ENCODE measurements at regions not wholly inside any gene's neighbourhood (a gene's known extent, or its start where the extent isn't known, plus 50 kb on each side); places are given as distances from the start of the nearest gene placed in this dataset.

- H3K27ac Mint-ChIP-seq (ENCODE audit: unreplicated experiment), result no peak overlapping the region
- Histone ChIP-seq H3K27me3 (replicated peaks; ENCODE audit: control insufficient read depth, insufficient read depth, low read length) (no peaks in the 10 kb centered on the region), H3K4me1 (no peaks in the 10 kb centered on the region), H3K9me3 (no peaks in the 10 kb centered on the region), H3K36me3 (ENCODE audit: control insufficient read depth, insufficient read depth, low read length) (no peaks in the 10 kb centered on the region), H3K4me3 (ENCODE audit: low read depth, low read length) (no peak overlapping the region)
- BruUV-seq (replicated peaks), result no TSS peak
- H3K36me3 Mint-ChIP-seq (ENCODE audit: insufficient read depth, unreplicated experiment), result no peaks in the 10 kb centered on the region
- H3K9me3 Mint-ChIP-seq (ENCODE audit: unreplicated experiment), result no peaks in the 10 kb centered on the region
- intact Hi-C loops (cut with micrococcal nuclease; ENCODE audit: unreplicated experiment), result no loop called here
- H3K27me3 Mint-ChIP-seq (ENCODE audit: insufficient read depth, unreplicated experiment), result no peaks in the 10 kb centered on the region
- POLR2A ChIA-PET, result no interaction called here
- DNase-seq, result no peak
- CTCF ChIA-PET, result no interaction called here
- no peak for TF ChIP-seq CTCF (IDR thresholded peaks at IDR 0.05; ENCODE audit: insufficient read depth in 1 of 2, low read depth in 1 of 2, low read length in 1 of 2, severe bottlenecking in 1 of 2, unreplicated experiment in 1 of 2)
- H3K4me1 Mint-ChIP-seq (ENCODE audit: low read depth, unreplicated experiment), result no peaks in the 10 kb centered on the region
- no peak overlapping the region for H3K4me3 Mint-ChIP-seq (ENCODE audit: unreplicated experiment)
Measured at GRCh38 chr21:28483301-28484035, 509.2 kb downstream of the LTN1 start.

GRCh38 chr21:28482657-28483056 is 510.0 kb downstream of the LTN1 start:
- Mint-ChIP-seq H3K9me3 (ENCODE audit: unreplicated experiment) (no peaks in the 10 kb centered on the region), H3K36me3 (ENCODE audit: insufficient read depth, unreplicated experiment) (no peaks in the 10 kb centered on the region), H3K4me1 (ENCODE audit: low read depth, unreplicated experiment) (no peaks in the 10 kb centered on the region), H3K4me3 (ENCODE audit: unreplicated experiment) (no peak overlapping the region), H3K27me3 (ENCODE audit: insufficient read depth, unreplicated experiment) (no peaks in the 10 kb centered on the region), H3K27ac (ENCODE audit: unreplicated experiment) (no peak overlapping the region)
- no peaks in the 10 kb centered on the region for H3K9me3 ChIP-seq
- no peak for TF ChIP-seq CTCF (IDR thresholded peaks at IDR 0.05; ENCODE audit: insufficient read depth in 1 of 2, low read depth in 1 of 2, low read length in 1 of 2, severe bottlenecking in 1 of 2, unreplicated experiment in 1 of 2)
- H3K36me3 ChIP-seq (ENCODE audit: control insufficient read depth, insufficient read depth, low read length), result no peaks in the 10 kb centered on the region
- H3K27me3 ChIP-seq (replicated peaks; ENCODE audit: control insufficient read depth, insufficient read depth, low read length), result no peaks in the 10 kb centered on the region
- H3K4me3 ChIP-seq (ENCODE audit: low read depth, low read length), result no peak overlapping the region
- intact Hi-C loops (cut with micrococcal nuclease; ENCODE audit: unreplicated experiment), result no loop called here
- BruUV-seq (replicated peaks), result no TSS peak
- H3K4me1 ChIP-seq, result no peaks in the 10 kb centered on the region
- ChIA-PET CTCF (no interaction called here), POLR2A (no interaction called here)
- DNase-seq, result no peak

GRCh38 chr21:28480470-28480869 is 512.2 kb downstream of the LTN1 start:
- POLR2A ChIA-PET, result no interaction called here
- no peaks in the 10 kb centered on the region for H3K36me3 ChIP-seq (ENCODE audit: control insufficient read depth, insufficient read depth, low read length)
- CTCF ChIA-PET, result no interaction called here
- Mint-ChIP-seq H3K4me3 (ENCODE audit: unreplicated experiment) (no peak overlapping the region), H3K27me3 (ENCODE audit: insufficient read depth, unreplicated experiment) (no peaks in the 10 kb centered on the region), H3K36me3 (ENCODE audit: insufficient read depth, unreplicated experiment) (no peaks in the 10 kb centered on the region), H3K4me1 (ENCODE audit: low read depth, unreplicated experiment) (no peaks in the 10 kb centered on the region), H3K9me3 (ENCODE audit: unreplicated experiment) (no peaks in the 10 kb centered on the region), H3K27ac (ENCODE audit: unreplicated experiment) (no peak overlapping the region)
- intact Hi-C loops (cut with micrococcal nuclease; ENCODE audit: unreplicated experiment), result no loop called here
- no peaks in the 10 kb centered on the region for H3K9me3 ChIP-seq
- DNase-seq, result no peak
- no peaks in the 10 kb centered on the region for H3K4me1 ChIP-seq
- BruUV-seq (replicated peaks), result no TSS peak
- TF ChIP-seq CTCF (IDR thresholded peaks at IDR 0.05; ENCODE audit: insufficient read depth in 1 of 2, low read depth in 1 of 2, low read length in 1 of 2, severe bottlenecking in 1 of 2, unreplicated experiment in 1 of 2), result no peak
- H3K27me3 ChIP-seq (replicated peaks; ENCODE audit: control insufficient read depth, insufficient read depth, low read length), result no peaks in the 10 kb centered on the region
- H3K4me3 ChIP-seq (ENCODE audit: low read depth, low read length), result no peak overlapping the region

Measured in Caco-2 (cell line).